Spleen (tissue), 11 donors: ENCODE measurements at regions not wholly inside any gene's neighbourhood (a gene's known extent, or its start where the extent isn't known, plus 50 kb on each side); places are given as distances from the start of the nearest gene placed in this dataset.
A peak's percentile ranks its signal among the peaks of the same experiment; 100 is the strongest.

Experiments
- DNase-seq: peaks from one replicate; pipeline ENCODE4 v3.0.0-alpha.2; 2020
- H3K27ac ChIP-seq, 8 donors: fragments of 200-600 bp; sonication (generic) in 7 of 8; 1 replicate in 4 of 8; 2 replicates in 4 of 8; pipeline versions ENCODE4 v1.5.0 to v1.8.0; 2016 to 2021; ENCODE audit warnings: inconsistent platforms in 4 of 8, mild to moderate bottlenecking in 4 of 8, moderate library complexity in 1 of 8
- H3K27me3 ChIP-seq, 7 donors: fragments of 200-600 bp; sonication (generic) in 6 of 7; replicated peaks in 1 of 7; 1 replicate in 4 of 7; 2 replicates in 3 of 7; pipeline versions ENCODE4 v1.5.0 to v1.8.0; 2016 to 2021; ENCODE audit warnings: inconsistent platforms in 3 of 7, mild to moderate bottlenecking in 1 of 7
- H3K36me3 ChIP-seq, 6 donors: fragments of 200-600 bp; sonication (generic) in 5 of 6; 1 replicate in 4 of 6; 2 replicates in 2 of 6; pipeline versions ENCODE4 v1.5.0 to v1.8.0; 2016 to 2021; ENCODE audit warnings: inconsistent platforms in 2 of 6
- H3K4me1 ChIP-seq, 6 donors: fragments of 200-600 bp; sonication (generic) in 5 of 6; 1 replicate in 3 of 6; 2 replicates in 3 of 6; pipeline versions ENCODE4 v1.5.0 to v1.8.0; 2016 to 2021; ENCODE audit warnings: inconsistent platforms in 3 of 6
- H3K4me3 ChIP-seq, 8 donors: fragments of 200-600 bp; sonication (generic) in 7 of 8; 1 replicate in 4 of 8; 2 replicates in 4 of 8; pipeline versions ENCODE4 v1.5.0 to v1.8.0; 2016 to 2021; ENCODE audit warnings: inconsistent platforms in 4 of 8, mild to moderate bottlenecking in 4 of 8, moderate library complexity in 2 of 8
- H3K9me3 ChIP-seq, 8 donors: fragments of 200-600 bp; sonication (generic) in 7 of 8; 1 replicate in 4 of 8; 2 replicates in 4 of 8; pipeline versions ENCODE4 v1.5.0 to v1.8.0; 2016 to 2021; ENCODE audit warnings: inconsistent platforms in 4 of 8
- CTCF ChIP-seq, 11 experiments: fragments of 200-600 bp in 7 of 11; fragments of 450-650 bp in 4 of 11; sonication (generic) in 4 of 11; IDR thresholded peaks in 8 of 11; conservative IDR thresholded peaks in 3 of 11; 1 replicate in 7 of 11; 2 replicates in 4 of 11; pipeline versions ENCODE4 v1.4.0 to v1.8.0; 2016 to 2021; ENCODE audit warnings: antibody characterized with exemption in 11 of 11, inconsistent platforms in 4 of 11, mild to moderate bottlenecking in 1 of 11
- POLR2A ChIP-seq, 3 donors: fragments of 450-650 bp; IDR thresholded peaks; one replicate each; pipeline ENCODE4 v1.5.1; 2017; ENCODE audit warnings: antibody characterized with exemption in 3 of 3, mild to moderate bottlenecking in 1 of 3
- POLR2AphosphoS5 ChIP-seq, 3 donors: sonication (generic); formaldehyde crosslinking; IDR thresholded peaks; one replicate each; pipeline ENCODE4 v1.5.1; 2017; ENCODE audit warnings: antibody characterized with exemption in 3 of 3
- WGBS, 5 donors: extraction: QIAGEN DNeasy Blood & Tissue Kit in 3 of 5; methylation state at CpG; one replicate each; pipeline versions ENCODE4 v1.1.5 to v1.1.7; 2013 to 2018; 5-methylcytosine and 5-hydroxymethylcytosine counted together
- intact Hi-C: fragments of 100-400 bp; cut with DNase I; formaldehyde crosslinking; loops from one replicate; pipeline ENCODE4 v1.15.0; 2023; ENCODE audit warnings: low total_unique reads
- donor health status: healthy with polysubstance abuse.
- donor health status: DM: no; HTN: no; CAD: no; lungs with moderate emphysema.
- donor health status: DM: no; HTN: no; CAD: no.
- donor health status: Bipolar disorder and iron deficiency.
- donor health status: healthy.
- donor health status: DM: no; HTN: no; CAD: no.
- donor health status: DM: yes; HTN: yes; CAD: no.

GRCh38 chr10:78514459-78514858, 480.8 kb downstream of the RPS24 start:
- Histone ChIP-seq H3K4me1 (no peaks in the 10 kb centered on the region), H3K4me3 (no peak overlapping the region), H3K36me3 (no peaks in the 10 kb centered on the region), H3K27me3 (no peaks in the 10 kb centered on the region), H3K9me3 (no peaks in the 10 kb centered on the region), H3K27ac (no peak overlapping the region)
- WGBS, 5 donors: 33 to 88% (median 83%) methylated on average over 1 to 4 of the region's 4 CpGs
- DNase-seq: no peak
- intact Hi-C loops: no loop called here
- no peak for TF ChIP-seq POLR2AphosphoS5 (IDR thresholded peaks at IDR 0.05)

GRCh38 chr10:78515038-78515872, 481.6 kb downstream of the RPS24 start:
- Histone ChIP-seq H3K36me3 (no peaks in the 10 kb centered on the region), H3K9me3 (no peaks in the 10 kb centered on the region), H3K4me3 (no peak overlapping the region), H3K27ac (no peak overlapping the region), H3K27me3 (no peaks in the 10 kb centered on the region), H3K4me1 (no peaks in the 10 kb centered on the region)
- 80 to 86% (median 82%) methylated on average over 7 to 9 of the region's 9 CpGs for WGBS, 5 donors
- no peak for TF ChIP-seq CTCF (IDR thresholded peaks at IDR 0.05 in 8 of 11, conservative IDR thresholded peaks at IDR 0.05 in 3 of 11)
- no peak for TF ChIP-seq POLR2A (IDR thresholded peaks at IDR 0.05)
- TF ChIP-seq POLR2AphosphoS5 (IDR thresholded peaks at IDR 0.05): peak in 1 of 3 donors; percentile 14
- intact Hi-C loops: no loop called here
- DNase-seq: no peak

GRCh38 chr10:78515873-78516153, 482.1 kb downstream of the RPS24 start:
- TF ChIP-seq POLR2A (IDR thresholded peaks at IDR 0.05) (no peak), CTCF (IDR thresholded peaks at IDR 0.05 in 8 of 11, conservative IDR thresholded peaks at IDR 0.05 in 3 of 11) (no peak), POLR2AphosphoS5 (IDR thresholded peaks at IDR 0.05) (no peak)
- H3K27ac ChIP-seq: no peak overlapping the region
- H3K9me3 ChIP-seq: no peaks in the 10 kb centered on the region
- intact Hi-C loops: no loop called here
- 67 to 94% (median 84%) methylated on average over 1 of the region's 1 CpG for WGBS, 5 donors
- DNase-seq: no peak
- no peaks in the 10 kb centered on the region for H3K36me3 ChIP-seq
- H3K4me3 ChIP-seq: no peak overlapping the region
- no peaks in the 10 kb centered on the region for H3K27me3 ChIP-seq
- H3K4me1 ChIP-seq: no peaks in the 10 kb centered on the region

GRCh38 chr10:78516236-78516635, 482.6 kb downstream of the RPS24 start:
- WGBS, 5 donors: 81 to 97% (median 95%) methylated on average over 3 of the region's 3 CpGs
- H3K27ac ChIP-seq: no peak overlapping the region

More at GRCh38 chr10:78516236-78516635, 482.6 kb downstream of the RPS24 start:
- Histone ChIP-seq H3K4me1 (no peaks in the 10 kb centered on the region), H3K27me3 (no peaks in the 10 kb centered on the region), H3K36me3 (no peaks in the 10 kb centered on the region), H3K9me3 (no peaks in the 10 kb centered on the region), H3K4me3 (no peak overlapping the region)
- intact Hi-C loops: no loop called here
- TF ChIP-seq POLR2A (IDR thresholded peaks at IDR 0.05) (no peak), CTCF (IDR thresholded peaks at IDR 0.05 in 8 of 11, conservative IDR thresholded peaks at IDR 0.05 in 3 of 11) (no peak), POLR2AphosphoS5 (IDR thresholded peaks at IDR 0.05) (no peak)
- DNase-seq: no peak
